K562 (cell line): ENCODE measurements at regions not wholly inside any gene's neighbourhood (a gene's known extent, or its start where the extent isn't known, plus 50 kb on each side); places are given as distances from the start of the nearest gene placed in this dataset.

Experiments used
- ATAC-seq: fragments of 200-7000 bp; cut with Tn5 transposase; 3 replicates; pipeline ENCODE4 v1.9.1; 2020; ENCODE audit warnings: moderate library complexity
- BruUV-seq: library from RNA; stranded (reverse); fragments of 400-500 nt; replicated peaks from 2 replicates; lab custom pipeline; 2021; lab: Mats Ljungman, UMichigan
- CTCF ChIA-PET: fragments of 300-600 bp; formaldehyde crosslinking; extraction: SDS; loops from one replicate; lab custom pipeline; 2021; ENCODE audit warnings: low intra/inter-chr PET ratio; lab: Yijun Ruan, JAX
- POLR2A ChIA-PET: fragments of 300-600, 350-650 bp; sonication (Branson Sonifier 250); formaldehyde crosslinking; extraction: SDS; loops from one replicate; lab custom pipeline; 2021; ENCODE audit warnings: antibody characterized with exemption, inconsistent platforms; lab: Yijun Ruan, JAX
- DNase-seq, 4 experiments: peaks; one replicate each; pipeline versions ENCODE4 v3.0.0 to v3.0.0-alpha.2; 2011 to 2018; ENCODE audit warnings: low spot score in 3 of 4, mixed read lengths in 3 of 4; ENCODE audit errors: extremely low read depth in 1 of 4
- FAIRE-seq: peaks from 2 replicates; lab custom pipeline; 2011; peaks lifted over from hg19 to GRCh38; lab: Jason Lieb, UNC
- H2AFZ ChIP-seq: 2 replicates; pipeline ENCODE4 v1.6.0; 2011; ENCODE audit warnings: low read depth, low read length, control low read depth, inconsistent platforms
- H3K27ac ChIP-seq: fragments of 200-600 bp; 3 replicates; pipeline ENCODE4 v1.8.0; 2011; ENCODE audit warnings: low read depth, mild to moderate bottlenecking, control low read depth, inconsistent platforms, low read length, moderate library complexity, mixed read lengths; ENCODE audit errors: extremely low read depth
- H3K27me3 ChIP-seq, 2 experiments: fragments of 300-600 bp in 1 of 2; 2 replicates in 1 of 2; 3 replicates in 1 of 2; pipeline versions ENCODE4 v1.6.0 to v1.8.0; 2011; ENCODE audit warnings: inconsistent platforms in 2 of 2, low read length in 2 of 2, mild to moderate bottlenecking in 1 of 2, mixed read lengths in 1 of 2, moderate library complexity in 1 of 2; ENCODE audit not compliant: control insufficient read depth in 2 of 2, insufficient read depth in 2 of 2
- H3K36me3 ChIP-seq: fragments of 300-600 bp; 3 replicates; pipeline ENCODE4 v1.8.0; 2011; ENCODE audit warnings: mild to moderate bottlenecking, low read length, inconsistent platforms; ENCODE audit not compliant: control insufficient read depth, insufficient read depth
- H3K4me1 ChIP-seq, 2 experiments: fragments of 200-600 bp in 1 of 2; replicated peaks in 1 of 2; 2 replicates in 1 of 2; 3 replicates in 1 of 2; pipeline versions ENCODE4 v1.5.1 to v1.8.0; 2011; ENCODE audit warnings: inconsistent platforms in 2 of 2, low read length in 2 of 2, mild to moderate bottlenecking in 1 of 2, mixed read lengths in 1 of 2, moderate library complexity in 1 of 2; ENCODE audit not compliant: control insufficient read depth in 2 of 2, insufficient read depth in 2 of 2
- H3K4me2 ChIP-seq: 2 replicates; pipeline ENCODE4 v1.6.1; 2011; ENCODE audit warnings: low read length, control low read depth, inconsistent platforms, mixed read lengths; ENCODE audit not compliant: insufficient read depth
- H3K4me3 ChIP-seq: fragments of 200-600 bp; sonication (generic), shearing (Covaris generic); 2 replicates; pipeline ENCODE4 v1.5.1; 2016; ENCODE audit warnings: control low read depth, inconsistent platforms
- H3K79me2 ChIP-seq: fragments of 200-600 bp; 3 replicates; pipeline ENCODE4 v1.8.0; 2011; ENCODE audit warnings: low read length, inconsistent platforms; ENCODE audit not compliant: control insufficient read depth, insufficient read depth
- H3K9ac ChIP-seq, 2 experiments: 2 replicates each; pipeline versions ENCODE4 v1.6.0 to v1.6.1; 2011; ENCODE audit warnings: low read depth in 2 of 2, low read length in 2 of 2, control low read depth in 1 of 2, inconsistent platforms in 1 of 2, mild to moderate bottlenecking in 1 of 2, mixed read lengths in 1 of 2; ENCODE audit not compliant: insufficient read depth in 1 of 2
- H3K9me1 ChIP-seq: one replicate; pipeline ENCODE4 v1.6.0; 2011; ENCODE audit warnings: inconsistent platforms, mild to moderate bottlenecking, low read length, moderate library complexity; ENCODE audit not compliant: control insufficient read depth, insufficient read depth
- H3K9me3 ChIP-seq: replicated peaks from 2 replicates; pipeline ENCODE4 v1.5.1; 2011; ENCODE audit warnings: low read depth, low read length, inconsistent platforms; ENCODE audit not compliant: control insufficient read depth, insufficient read depth
- H4K20me1 ChIP-seq: replicated peaks from 2 replicates; pipeline ENCODE4 v1.6.1; 2011; ENCODE audit warnings: low read length, inconsistent platforms, mixed read lengths; ENCODE audit not compliant: control insufficient read depth, insufficient read depth
- BCLAF1 ChIP-seq, 2 experiments: fragments of 450-650 bp in 1 of 2; IDR thresholded peaks; 2 replicates each; pipeline ENCODE4 v1.6.1; 2011 to 2017; ENCODE audit warnings: low read depth in 2 of 2, antibody characterized with exemption in 1 of 2, borderline replicate concordance in 1 of 2, low read length in 1 of 2, mild to moderate bottlenecking in 1 of 2, mixed read lengths in 1 of 2; ENCODE audit not compliant: control insufficient read depth in 1 of 2
- ETV5 ChIP-seq: sonication (generic); formaldehyde crosslinking; IDR thresholded peaks from 2 replicates; pipeline ENCODE4 v1.4.0; 2020; ENCODE audit warnings: low read depth, mild to moderate bottlenecking, missing genetic modification reagents
- IFI16 ChIP-seq: fragments of 250-450 bp; sonication (Bioruptor Pico); IDR thresholded peaks from 2 replicates; pipeline ENCODE4 v2.1.2; 2022; ENCODE audit warnings: mild to moderate bottlenecking, inconsistent platforms
- KDM4B ChIP-seq, 2 experiments: fragments of 450-650 bp in 1 of 2; sonication (generic) in 1 of 2; IDR thresholded peaks; 2 replicates each; pipeline ENCODE4 v1.6.1; 2016 to 2017; ENCODE audit warnings: borderline replicate concordance in 2 of 2, antibody characterized with exemption in 1 of 2, low read depth in 1 of 2, mild to moderate bottlenecking in 1 of 2
- KLF13 ChIP-seq: fragments of 450-650 bp; IDR thresholded peaks from 2 replicates; pipeline ENCODE4 v1.6.1; 2016; ENCODE audit warnings: missing genetic modification characterization, low read depth, mild to moderate bottlenecking, missing compliant biosample characterization, moderate library complexity, borderline replicate concordance
- SMARCA5 ChIP-seq: fragments of 450-650 bp; IDR thresholded peaks from 2 replicates; pipeline ENCODE4 v1.6.1; 2016
- SUPT5H ChIP-seq: fragments of 450-650 bp; IDR thresholded peaks from 2 replicates; pipeline ENCODE4 v1.6.1; 2016
- TBP ChIP-seq: optimal IDR thresholded peaks from 2 replicates; pipeline ENCODE3; 2011; ENCODE audit warnings: low read depth, low read length, improper control_type of control experiment
- ZNF274 ChIP-seq: IDR thresholded peaks from 2 replicates; pipeline ENCODE4 v1.6.1; 2011; ENCODE audit warnings: low read depth, mild to moderate bottlenecking, low read length, moderate library complexity, borderline replicate concordance
- ZNF277 ChIP-seq: fragments of 250-450 bp; sonication (Bioruptor Pico); IDR thresholded peaks from 2 replicates; pipeline ENCODE4 v1.8.0; 2022; ENCODE audit warnings: inconsistent platforms, mild to moderate bottlenecking, moderate library complexity, borderline replicate concordance
- ZNF449 ChIP-seq: fragments of 250-450 bp; sonication (Bioruptor Pico); IDR thresholded peaks from 2 replicates; pipeline ENCODE4 v1.8.0; 2022; ENCODE audit warnings: moderate library complexity, mild to moderate bottlenecking, inconsistent platforms
- ZNF696 ChIP-seq: fragments of 250-450 bp; sonication (Bioruptor Pico); conservative IDR thresholded peaks from 2 replicates; pipeline ENCODE4 v1.4.0; 2020; ENCODE audit warnings: mild to moderate bottlenecking, moderate library complexity
- WGBS: fragments of 100-300 bp; shearing (Covaris generic); methylation state at CpG from one replicate; pipeline ENCODE4 v1.1.6; 2016; ENCODE audit warnings: low coverage, mixed read lengths; ENCODE audit not compliant: insufficient coverage; ENCODE audit errors: missing lambda C conversion rate; 5-methylcytosine and 5-hydroxymethylcytosine counted together
- in situ Hi-C: fragments of 300-500 bp; cut with MboI; formaldehyde crosslinking; loops from 4 replicates; pipeline ENCODE4 v1.15.0; 2018; ENCODE audit warnings: inconsistent platforms, mixed read lengths
- intact Hi-C: fragments of 100-400 bp; cut with micrococcal nuclease; formaldehyde crosslinking; loops from 2 replicates; pipeline ENCODE4 v1.14.2; 2022

GRCh38 chr3:8001712-8002111 lies 499.9 kb upstream of the LMCD1 start:
- ChIA-PET CTCF (no interaction called here), POLR2A (no interaction called here)
- no TSS peak for BruUV-seq
- Histone ChIP-seq H3K9me3 (no peaks in the 10 kb centered on the region), H3K4me2 (no peak overlapping the region), H3K79me2 (no peaks in the 10 kb centered on the region), H2AFZ (no peak overlapping the region), H3K9me1 (no peaks in the 10 kb centered on the region), H3K9ac (no peak overlapping the region), H3K4me1 (no peaks in the 10 kb centered on the region), H3K4me3 (no peak overlapping the region), H3K36me3 (no peaks in the 10 kb centered on the region), H3K27ac (no peak overlapping the region), H4K20me1 (no peaks in the 10 kb centered on the region), H3K27me3 (no peaks in the 10 kb centered on the region)
- WGBS = 0% methylated on average over 6 of the region's 6 CpGs
- no peak for DNase-seq
- TF ChIP-seq TBP = no peak
- TF ChIP-seq SMARCA5 = no peak
- no peak for TF ChIP-seq SUPT5H
- no peak for TF ChIP-seq ETV5 (CRISPR knock-in tag)
- no peak for TF ChIP-seq BCLAF1 (IDR thresholded peaks at IDR 0.05; ENCODE audit: borderline replicate concordance in 1 of 2, control insufficient read depth in 1 of 2, low read depth in 2 of 2, low read length in 1 of 2)
- TF ChIP-seq KLF13 = no peak
- no peak for TF ChIP-seq KDM4B (IDR thresholded peaks at IDR 0.05; ENCODE audit: borderline replicate concordance in 2 of 2, low read depth in 1 of 2)
- no peak for TF ChIP-seq ZNF449 (CRISPR knock-in tag)
- no peak for TF ChIP-seq ZNF696
- no peak for TF ChIP-seq ZNF277
- TF ChIP-seq IFI16 = no peak
- no peak for TF ChIP-seq ZNF274
- no peak for ATAC-seq
- in situ Hi-C loops (no loop called here), intact Hi-C loops (no loop called here)
- FAIRE-seq = no peak
